Epidermal melanocyte (primary cell): ENCODE measurements at regions not wholly inside any gene's neighbourhood (a gene's known extent, or its start where the extent isn't known, plus 50 kb on each side); places are given as distances from the start of the nearest gene placed in this dataset.
"Not testable (repeated sequence)": the region's sequence is repeated elsewhere in the genome, so short reads cannot be mapped to it uniquely, and the experiment has no call there.

ENCODE experiments used
- DNase-seq: peaks from one replicate; pipeline ENCODE4 v3.0.0; 2011; ENCODE audit warnings: low spot score; ENCODE audit not compliant: insufficient read length

DNA sequence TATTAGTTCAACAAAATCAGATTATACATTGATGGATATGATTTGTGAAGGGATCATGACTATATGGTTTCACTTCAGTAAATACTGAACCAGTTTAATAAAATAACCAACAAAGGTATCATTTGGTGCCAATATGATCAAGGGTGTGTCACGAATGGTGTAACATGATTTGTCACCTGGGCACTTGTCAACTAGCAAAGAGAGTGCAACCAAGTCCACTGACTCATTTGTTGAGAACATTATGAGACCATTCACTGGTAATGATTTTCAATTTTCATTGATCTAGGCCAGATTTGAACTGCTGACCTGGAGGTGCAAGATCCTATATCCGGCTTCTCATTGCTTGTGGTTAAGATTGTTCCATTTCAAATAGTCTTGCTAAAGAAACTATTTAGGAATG lies 1037.9 kb downstream of the ROBO2 start:
- DNase-seq = no peak

DNA sequence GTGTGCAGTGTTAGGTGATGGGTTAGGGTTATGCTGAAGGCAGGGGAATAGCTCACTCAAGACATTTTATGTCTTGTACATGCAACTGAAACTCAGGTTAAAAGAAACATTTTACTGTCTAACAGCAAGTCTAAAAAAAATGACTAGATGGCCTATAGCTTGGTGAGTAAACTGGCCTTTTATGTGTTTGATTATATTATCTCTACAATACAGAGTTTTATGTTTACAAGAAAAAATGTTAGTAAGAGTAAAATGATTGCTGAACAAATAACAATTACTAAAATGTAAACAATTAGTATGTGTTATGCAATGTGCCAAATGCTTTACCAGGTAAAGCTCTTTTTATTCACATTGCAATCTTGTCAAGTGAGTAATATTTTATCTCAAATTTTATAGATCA lies 1039.6 kb downstream of the ROBO2 start:
- DNase-seq = no peak

DNA sequence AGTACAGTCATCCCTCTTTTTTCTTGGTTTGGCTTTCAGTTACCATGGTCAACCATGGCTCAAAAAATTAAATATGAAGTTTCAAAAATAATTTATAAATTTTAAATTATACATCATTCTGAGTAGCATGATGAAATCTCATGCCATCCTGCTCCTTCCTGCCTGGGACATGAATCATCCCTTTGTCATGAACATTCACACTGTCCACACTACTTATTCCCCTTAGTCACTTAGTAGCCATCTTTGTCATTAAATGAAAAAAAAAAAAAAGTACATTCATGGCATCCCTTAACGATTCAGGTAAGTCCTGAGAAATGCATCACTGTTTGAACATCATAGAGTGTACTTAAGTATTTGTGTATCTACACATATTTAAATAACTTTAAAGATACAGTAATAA lies 1046.3 kb downstream of the ROBO2 start:
- no peak for DNase-seq

DNA sequence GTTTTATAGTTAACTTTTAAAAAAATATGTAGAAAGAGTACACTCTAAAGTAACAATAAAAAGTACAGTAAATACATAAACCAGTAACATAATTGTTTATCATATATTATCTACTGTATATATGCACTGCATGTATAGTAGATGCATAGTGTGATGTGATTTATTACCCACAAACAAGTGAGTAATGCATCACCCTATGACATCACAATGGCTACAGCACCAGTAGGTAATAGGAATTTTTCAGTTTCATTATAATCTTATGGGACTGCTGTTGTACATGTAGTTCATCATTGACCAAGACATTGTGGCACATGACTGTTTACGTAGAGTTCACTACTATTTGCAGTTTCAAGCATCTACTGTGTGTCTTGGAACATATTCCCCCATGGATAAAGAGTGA lies 1047.2 kb downstream of the ROBO2 start:
- DNase-seq = no peak

DNA sequence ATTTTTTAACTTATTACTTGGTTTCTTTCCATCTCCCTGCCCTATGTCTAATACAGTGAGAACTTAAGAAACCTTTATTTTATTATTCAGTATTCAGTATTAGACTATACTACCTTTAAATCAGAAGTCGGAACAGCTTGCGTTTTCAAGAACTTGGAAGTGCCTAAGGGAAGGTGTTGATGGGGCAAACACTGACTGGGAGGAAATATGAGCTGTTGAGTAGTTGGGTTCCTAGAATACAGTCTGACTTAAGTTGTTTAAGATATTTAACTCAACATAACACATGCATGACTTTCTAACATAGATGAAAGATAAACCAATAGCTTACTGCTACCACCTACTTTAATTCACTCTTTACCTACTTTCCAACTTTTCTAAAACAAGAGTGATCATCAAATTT lies 1048.1 kb downstream of the ROBO2 start:
- DNase-seq = no peak

DNA sequence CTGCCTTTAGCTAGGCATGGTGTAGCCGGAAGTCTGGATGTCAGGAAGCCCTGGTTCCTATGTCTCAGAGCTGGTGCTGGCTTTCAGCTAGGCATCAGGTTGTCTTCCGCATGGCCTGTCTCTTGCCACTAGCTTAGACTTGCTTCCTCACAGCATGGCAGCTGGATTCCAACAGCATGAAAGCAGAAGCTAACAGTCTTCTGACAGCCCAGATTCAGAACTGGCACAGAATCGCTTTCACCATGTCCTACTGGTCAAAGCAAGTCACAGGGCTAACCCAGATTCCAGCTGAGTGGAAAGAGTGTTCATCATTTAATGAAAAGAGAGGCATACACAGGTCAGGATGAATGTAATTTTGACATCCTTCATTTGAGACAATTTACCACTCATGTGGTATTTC lies 1050.5 kb downstream of the ROBO2 start:
- no peak for DNase-seq

DNA sequence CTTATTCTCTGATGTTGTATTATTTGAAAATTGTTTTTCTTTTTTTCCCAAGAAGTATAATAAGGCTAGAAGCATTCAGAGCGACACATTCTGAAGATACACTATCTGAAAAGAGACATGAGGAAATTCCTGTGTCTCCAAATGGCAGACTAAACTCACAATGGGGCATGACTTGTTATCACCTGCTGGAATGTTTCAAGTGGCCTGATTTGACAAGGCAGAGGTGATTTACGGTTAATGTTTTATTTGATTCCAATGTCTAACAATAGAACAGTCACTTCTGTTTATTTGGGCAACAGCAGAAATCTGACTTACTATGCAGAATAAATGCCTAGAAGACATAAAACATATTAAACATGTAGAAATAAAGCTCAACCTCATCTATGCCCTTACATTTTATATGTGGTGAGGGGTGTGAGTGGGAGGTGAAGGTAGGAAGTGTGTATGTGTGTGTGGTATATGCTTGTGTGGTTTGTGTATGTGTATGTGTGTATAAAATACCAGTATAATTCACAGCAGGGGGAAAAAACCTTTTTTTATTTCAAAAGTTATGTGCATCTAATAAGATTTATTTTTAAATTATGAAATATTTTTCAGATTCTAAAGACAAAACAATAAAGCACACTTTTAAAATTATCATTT lies 1051.7 kb downstream of the ROBO2 start:
- DNase-seq = no peak

DNA sequence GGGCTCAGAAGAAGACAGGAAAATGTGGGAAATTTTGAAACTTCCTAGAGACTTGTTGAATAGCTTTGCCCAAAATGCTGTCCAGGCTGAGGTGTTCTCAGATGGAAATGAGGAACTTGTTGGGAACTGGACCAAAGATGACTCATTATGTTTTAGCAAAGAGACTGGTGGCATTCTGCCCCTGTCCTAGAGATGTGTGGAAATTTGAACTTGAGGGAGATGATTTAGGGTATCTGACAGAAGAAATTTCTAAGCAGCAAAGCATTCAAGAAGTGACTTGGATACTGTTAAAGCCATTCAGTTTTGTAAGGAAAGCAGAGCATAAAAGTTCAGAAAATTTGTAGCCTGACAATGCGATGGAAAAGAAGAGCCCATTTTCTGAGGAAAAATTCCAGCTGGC lies 1052.7 kb downstream of the ROBO2 start:
- DNase-seq = not testable (repeated sequence)

DNA sequence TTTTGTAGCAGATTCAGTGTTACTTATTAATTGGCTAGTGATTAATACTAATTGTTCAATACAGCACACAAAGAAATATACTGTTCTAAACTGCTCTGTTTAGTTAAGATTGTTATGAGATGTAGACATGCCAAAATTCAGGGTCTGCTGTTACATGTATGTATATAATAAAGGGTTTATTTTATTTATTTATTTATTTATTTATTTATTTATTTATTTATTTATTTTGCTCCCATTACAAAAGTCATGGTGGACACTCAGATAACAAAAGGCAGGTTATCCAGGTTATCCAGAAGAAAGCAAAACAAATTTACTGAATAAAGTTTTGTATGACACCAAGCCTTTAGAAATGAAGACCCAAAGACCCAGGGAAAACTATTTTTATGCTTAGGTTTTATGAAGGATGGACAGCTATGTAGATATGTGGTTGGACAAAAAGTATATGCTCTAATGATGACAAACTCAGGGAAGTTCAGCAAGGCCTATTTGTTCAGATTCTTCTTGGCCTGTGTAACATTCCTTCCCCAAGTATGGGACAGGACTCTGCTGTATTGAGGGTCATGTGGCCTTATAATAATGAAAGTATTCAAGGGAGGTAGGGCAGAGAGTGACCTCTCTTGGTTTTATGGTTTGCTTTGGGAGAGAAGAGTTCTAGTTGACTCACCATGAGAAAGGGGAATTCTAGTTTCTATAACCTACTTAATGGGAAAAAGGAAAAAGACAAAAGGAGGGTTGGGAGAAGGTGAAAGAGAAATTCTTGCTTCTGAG lies 1056.8 kb downstream of the ROBO2 start:
- DNase-seq = no peak

DNA sequence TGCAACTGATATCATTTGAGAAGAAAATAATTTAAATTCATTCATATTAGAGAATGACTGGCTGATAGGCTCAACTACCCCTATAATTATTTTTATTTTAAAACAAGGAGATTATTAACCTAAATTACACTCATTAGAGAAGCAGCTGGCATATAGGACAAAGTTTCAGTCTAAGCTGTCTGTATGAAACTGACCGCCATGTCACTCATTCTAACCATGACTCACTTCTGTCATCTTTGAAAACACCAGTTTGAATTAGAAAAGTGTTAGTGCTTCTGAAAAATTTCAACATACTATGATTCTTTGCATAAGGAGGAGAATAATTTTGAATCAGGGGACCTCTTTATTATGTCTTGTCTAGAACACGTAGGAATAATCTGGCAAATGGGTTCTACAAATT lies 1058.5 kb downstream of the ROBO2 start:
- DNase-seq = no peak

DNA sequence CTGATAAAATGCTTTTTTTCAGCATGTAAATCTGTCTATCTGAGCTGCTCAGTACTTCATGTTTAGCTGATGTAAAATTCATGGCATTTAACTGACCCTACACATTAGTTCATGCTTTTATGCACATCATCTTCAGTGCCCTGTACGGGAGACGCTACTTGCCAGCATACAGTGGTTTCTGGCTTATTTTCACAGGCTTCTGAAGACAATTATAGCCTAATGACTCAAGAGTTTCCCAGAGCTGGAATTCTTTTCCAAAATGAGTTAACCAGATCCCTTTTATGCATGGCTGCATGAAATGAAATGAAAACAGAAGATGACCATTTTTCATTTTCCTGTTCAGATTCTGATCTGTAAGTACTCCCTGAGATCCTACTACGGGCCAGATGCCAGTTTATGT lies 1061.5 kb downstream of the ROBO2 start:
- no peak for DNase-seq

DNA sequence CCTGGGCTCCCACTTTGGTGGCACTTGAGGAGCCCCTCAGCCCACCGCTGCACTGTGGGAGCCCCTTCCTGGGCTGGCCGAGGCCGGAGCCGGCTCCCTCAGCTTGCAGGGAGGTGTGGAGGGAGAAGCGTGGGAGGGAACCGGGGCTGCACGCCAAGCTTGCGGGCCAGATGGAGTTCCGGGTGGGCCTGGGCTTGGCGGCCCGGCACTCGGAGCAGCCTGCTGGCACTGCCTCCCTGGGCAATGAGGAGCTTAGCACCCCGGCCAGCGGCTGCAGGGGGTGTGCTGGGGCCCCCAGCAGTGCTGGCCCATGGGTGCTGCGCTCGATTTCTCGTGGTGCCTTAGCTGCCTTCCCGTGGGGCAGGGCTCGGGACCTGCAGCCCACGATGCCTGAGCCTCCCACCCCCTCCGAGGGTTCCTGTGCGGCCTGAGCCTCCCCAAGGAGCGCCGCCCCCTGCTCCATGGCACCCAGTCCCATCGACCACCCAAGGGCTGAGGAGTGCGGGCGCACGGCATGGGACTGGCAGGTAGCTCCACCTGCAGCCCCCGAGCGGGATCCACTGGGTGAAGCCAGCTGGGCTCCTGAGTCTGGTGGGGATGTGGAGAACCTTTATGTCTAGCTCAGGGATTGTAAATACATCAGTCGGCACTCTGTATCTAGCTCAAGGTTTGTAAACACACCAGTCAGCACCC lies 1068.5 kb downstream of the ROBO2 start:
- not testable (repeated sequence) for DNase-seq

DNA sequence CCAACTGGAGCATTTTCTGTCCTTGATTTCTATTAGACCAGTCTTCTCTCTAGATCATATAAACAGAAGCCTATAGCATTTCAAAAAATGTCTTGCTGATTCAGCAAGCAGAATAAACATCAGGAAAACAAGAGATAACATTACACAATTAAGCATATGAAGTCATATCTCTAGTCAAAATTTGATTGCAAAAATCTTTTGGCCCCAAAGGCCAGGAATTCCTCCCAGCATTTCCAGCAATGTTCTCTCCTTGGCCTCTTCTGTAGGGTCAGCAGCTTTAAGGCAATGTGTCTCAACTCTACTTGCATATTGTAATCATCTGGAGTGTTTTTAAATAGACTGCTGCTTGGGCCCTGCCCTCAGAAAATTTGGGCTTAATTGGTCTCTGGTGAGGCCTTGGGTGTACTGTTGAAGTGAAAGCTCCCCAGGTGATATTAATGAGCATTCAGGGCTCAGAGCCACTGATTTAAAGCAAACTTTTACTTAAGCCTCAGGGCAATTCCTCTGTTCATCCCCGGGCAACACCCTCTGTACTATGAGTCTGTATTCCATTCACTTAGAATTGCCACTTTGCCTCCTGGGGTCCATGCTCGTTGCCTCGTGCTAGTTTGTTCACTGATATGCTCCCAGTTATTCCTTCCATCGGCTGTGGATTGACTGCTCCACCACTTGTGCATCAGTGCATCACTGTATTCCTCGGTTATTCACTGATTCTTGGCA lies 1072.6 kb downstream of the ROBO2 start:
- DNase-seq = no peak

DNA sequence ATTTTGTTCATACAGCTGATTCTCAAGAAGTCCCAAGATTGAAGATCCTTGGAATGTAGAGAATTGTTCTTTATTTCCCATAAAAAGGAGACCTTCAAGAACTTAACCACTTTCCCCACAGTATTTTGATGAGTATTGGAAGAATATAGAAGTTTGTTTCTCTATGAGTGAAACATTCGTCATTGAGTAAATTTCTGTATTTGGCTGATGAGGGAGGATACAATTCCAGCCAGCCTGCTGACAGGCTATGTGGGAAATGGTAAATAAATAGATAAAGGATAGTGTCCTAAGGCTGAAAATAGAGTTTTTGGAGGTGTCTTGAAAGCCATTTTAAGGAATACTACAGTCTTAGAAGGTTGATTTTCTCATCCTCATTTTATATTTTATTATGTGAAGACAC lies 1076.1 kb downstream of the ROBO2 start:
- DNase-seq = no peak

DNA sequence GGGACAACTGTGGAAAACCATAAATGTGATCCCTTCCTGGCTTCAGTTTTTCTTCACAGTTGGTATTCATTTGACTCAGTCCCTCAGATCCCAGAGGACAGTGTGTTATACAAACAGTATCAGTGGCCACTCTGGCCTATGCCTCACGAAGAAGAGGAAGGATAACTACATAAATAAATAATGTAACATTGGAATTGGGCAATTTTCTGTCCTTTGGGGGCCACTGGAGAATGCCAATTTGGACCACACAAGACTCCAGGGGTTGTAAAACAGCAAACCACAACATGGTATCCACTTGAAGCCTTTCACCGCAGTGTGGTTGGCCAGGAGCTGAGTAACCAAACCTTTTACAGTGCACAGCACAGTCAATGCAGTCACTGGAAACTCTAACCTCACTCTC lies 1077.0 kb downstream of the ROBO2 start:
- no peak for DNase-seq

DNA sequence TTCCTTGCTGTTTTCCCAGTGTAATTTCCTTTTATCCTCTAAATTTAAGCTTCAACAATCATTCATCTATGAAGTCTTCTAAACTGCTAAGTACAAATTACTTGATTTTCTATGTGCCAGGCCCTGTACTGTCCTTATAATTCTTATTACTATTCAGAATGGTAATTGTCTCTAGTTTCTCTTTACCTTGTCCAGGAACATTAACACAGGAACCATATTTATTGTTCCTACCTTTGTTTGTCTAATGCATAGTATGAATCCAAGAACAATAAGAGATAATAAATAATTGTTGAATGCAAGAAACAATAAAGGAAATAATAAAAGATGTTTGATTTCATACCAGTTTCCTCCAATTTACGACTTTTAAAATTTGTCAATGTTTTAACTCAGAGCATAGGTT lies 1083.2 kb downstream of the ROBO2 start:
- no peak for DNase-seq

DNA sequence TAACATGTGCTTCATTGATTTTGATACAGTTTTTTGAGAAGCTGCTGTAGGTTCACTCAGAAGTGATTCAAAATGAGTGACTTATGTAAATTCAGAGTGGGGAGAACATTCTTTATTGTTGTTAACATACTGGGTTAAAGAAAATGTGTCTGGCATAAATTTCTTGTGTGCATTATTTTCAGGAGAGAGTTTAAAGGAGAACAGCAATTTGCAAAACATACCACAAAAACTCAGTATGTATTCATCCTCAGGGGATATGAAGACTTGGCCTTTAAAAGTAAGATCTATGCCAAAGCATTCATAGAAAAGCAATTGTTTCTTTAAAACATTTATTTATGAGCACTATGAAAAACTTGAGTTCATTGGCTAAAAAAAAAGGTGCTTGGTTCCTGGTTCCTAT lies 1089.8 kb downstream of the ROBO2 start:
- DNase-seq = no peak

DNA sequence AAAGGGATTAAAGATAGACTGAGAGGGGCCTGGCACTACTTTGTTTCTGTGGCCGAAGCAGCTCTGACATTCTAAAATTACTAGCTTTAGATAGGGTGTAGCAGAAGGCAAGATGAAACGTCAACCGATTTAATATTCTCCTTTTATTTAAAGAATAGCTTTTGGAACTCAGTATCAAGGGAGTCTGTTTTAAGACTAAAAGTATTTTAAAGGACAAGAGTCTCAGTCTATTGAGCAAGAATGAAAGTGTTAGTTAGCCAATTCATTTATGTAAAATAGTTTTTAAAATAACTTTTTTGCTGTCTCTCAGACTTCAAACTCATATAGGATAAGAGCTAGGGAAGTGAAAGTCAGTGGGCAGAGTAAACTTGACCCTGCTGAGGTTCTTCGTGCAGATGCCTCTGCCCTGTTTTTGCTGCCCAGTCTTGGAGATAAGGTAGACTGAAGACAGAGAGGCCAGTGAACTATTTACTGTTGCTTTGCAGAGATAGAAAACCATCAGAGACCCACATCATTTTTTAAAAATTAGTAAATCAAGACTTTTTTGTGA lies 1090.9 kb downstream of the ROBO2 start:
- no peak for DNase-seq

DNA sequence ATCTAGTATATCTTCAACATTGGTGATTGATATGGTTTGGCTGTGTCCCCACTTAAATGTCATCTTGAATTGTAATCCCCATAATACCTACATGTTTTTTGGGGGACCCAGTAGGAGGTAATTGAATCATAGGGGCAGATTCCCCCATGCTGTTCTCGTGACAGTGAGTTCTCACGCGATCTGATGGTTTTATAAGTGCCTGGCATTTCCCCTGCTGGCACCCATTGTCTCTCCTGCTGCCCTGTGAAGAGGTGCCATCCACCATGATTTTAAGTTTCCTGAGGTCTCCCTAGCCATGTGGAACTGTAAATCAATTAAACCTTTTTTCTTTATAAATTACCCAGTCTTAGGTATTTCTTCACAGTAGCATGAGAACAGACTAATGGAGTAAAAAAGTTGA lies 1094.6 kb downstream of the ROBO2 start:
- DNase-seq = no peak

DNA sequence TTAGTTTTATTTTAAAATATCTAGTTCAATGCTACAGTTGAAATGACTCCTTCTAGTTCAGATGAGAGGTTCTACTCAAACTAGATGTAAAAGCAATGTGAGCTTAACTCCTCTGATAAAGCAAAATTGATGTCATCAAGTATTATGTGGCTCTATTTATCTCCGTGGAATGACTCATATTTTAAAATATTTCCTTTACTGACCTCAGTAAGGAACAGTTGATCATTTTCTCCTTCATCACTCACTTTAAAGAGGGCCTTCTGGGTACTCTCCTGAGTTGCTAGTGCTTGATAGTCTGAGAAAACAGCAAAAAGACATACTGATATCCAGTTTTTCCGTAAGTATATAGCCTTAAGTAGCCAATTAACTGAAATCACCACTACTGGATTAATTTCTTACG lies 1099.3 kb downstream of the ROBO2 start:
- DNase-seq = no peak

DNA sequence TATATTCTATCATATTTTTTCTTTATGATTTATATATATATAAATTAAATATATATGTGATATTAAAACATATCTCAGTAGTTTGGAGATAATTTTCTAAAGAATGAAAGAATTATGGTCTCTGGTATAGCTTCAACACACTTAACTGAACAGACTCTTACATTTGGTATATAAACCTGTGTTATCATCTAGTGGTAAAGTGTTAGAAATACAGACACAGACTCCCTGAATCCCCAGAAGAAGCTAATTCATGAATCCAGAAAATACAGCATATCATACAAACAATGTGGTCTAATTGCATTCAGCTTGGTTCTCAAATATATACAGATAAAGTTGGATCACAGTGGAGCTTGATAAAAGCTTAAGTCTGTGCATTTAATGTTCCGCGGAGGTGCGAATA lies 1100.4 kb downstream of the ROBO2 start:
- no peak for DNase-seq

DNA sequence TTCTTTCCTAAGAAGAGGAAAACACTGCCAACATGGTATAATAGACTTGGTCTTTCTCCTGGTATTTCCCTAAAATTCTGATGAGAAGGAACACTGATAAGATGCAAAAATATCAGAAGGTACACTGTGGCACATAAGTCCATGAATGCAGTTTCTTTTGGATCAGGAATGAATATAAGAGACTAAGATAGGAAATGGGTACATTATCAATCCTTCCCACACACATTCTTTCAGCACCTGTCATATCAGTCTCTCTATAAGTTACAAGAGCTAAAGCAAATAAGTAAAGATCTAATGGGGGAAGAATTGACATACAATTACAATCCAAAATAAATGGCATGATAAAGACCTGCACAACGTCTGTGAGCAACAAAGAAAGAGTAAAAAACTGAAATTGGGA lies 1101.0 kb downstream of the ROBO2 start:
- DNase-seq = no peak
